ENCODE measurements at regions not wholly inside any gene's neighbourhood (a gene's known extent, or its start where the extent isn't known, plus 50 kb on each side); places are given as distances from the start of the nearest gene placed in this dataset.

GRCh38 chr4:17170131-17170530, 271.7 kb upstream of the LDB2 start:
- DNase-seq, result no peak

- DNase-seq, result no peak
Measured at GRCh38 chr4:17169699-17170098, 271.3 kb upstream of the LDB2 start.

- no peak for DNase-seq
Measured at GRCh38 chr4:17168571-17168970, 270.1 kb upstream of the LDB2 start.

GRCh38 chr4:17166954-17167353, 268.5 kb upstream of the LDB2 start:
- no peak for DNase-seq

GRCh38 chr4:17165286-17165685, 266.8 kb upstream of the LDB2 start:
- no peak for DNase-seq

- no peak for DNase-seq
Measured at GRCh38 chr4:17164666-17165065, 266.2 kb upstream of the LDB2 start.

GRCh38 chr4:17163156-17163771, 264.8 kb upstream of the LDB2 start:
- no peak for DNase-seq

- DNase-seq, result no peak
Measured at GRCh38 chr4:17157304-17157703, 258.9 kb upstream of the LDB2 start.

- no peak for DNase-seq
Measured at GRCh38 chr4:17155486-17155885, 257.0 kb upstream of the LDB2 start.

GRCh38 chr4:17153572-17153971, 255.1 kb upstream of the LDB2 start:
- DNase-seq, result no peak

GRCh38 chr4:17152941-17153540, 254.6 kb upstream of the LDB2 start:
- DNase-seq, result no peak

GRCh38 chr4:17142232-17142711, 243.8 kb upstream of the LDB2 start:
- no peak for DNase-seq

- DNase-seq, result no peak
Measured at GRCh38 chr4:17138847-17139246, 240.4 kb upstream of the LDB2 start.

- DNase-seq, result no peak
Measured at GRCh38 chr4:17134565-17134964, 236.1 kb upstream of the LDB2 start.

GRCh38 chr4:17134100-17134499, 235.7 kb upstream of the LDB2 start:
- DNase-seq, result no peak

- no peak for DNase-seq
Measured at GRCh38 chr4:17132226-17132625, 233.8 kb upstream of the LDB2 start.

GRCh38 chr4:17128268-17128667, 229.8 kb upstream of the LDB2 start:
- DNase-seq, result no peak

- DNase-seq, result no peak
Measured at GRCh38 chr4:17126321-17126966, 228.0 kb upstream of the LDB2 start.

- DNase-seq, result no peak
Measured at GRCh38 chr4:17124767-17125166, 226.3 kb upstream of the LDB2 start.

GRCh38 chr4:17120761-17121160, 222.3 kb upstream of the LDB2 start:
- DNase-seq, result no peak

GRCh38 chr4:17117746-17118145, 219.3 kb upstream of the LDB2 start:
- no peak for DNase-seq

- no peak for DNase-seq
Measured at GRCh38 chr4:17115583-17115982, 217.1 kb upstream of the LDB2 start.

GRCh38 chr4:17112292-17112659, 213.8 kb upstream of the LDB2 start:
- DNase-seq, result no peak

- no peak for DNase-seq
Measured at GRCh38 chr4:17109126-17109525, 210.7 kb upstream of the LDB2 start.
